ENCODE measurements at regions not wholly inside any gene's neighbourhood (a gene's known extent, or its start where the extent isn't known, plus 50 kb on each side); places are given as distances from the start of the nearest gene placed in this dataset.

DNA sequence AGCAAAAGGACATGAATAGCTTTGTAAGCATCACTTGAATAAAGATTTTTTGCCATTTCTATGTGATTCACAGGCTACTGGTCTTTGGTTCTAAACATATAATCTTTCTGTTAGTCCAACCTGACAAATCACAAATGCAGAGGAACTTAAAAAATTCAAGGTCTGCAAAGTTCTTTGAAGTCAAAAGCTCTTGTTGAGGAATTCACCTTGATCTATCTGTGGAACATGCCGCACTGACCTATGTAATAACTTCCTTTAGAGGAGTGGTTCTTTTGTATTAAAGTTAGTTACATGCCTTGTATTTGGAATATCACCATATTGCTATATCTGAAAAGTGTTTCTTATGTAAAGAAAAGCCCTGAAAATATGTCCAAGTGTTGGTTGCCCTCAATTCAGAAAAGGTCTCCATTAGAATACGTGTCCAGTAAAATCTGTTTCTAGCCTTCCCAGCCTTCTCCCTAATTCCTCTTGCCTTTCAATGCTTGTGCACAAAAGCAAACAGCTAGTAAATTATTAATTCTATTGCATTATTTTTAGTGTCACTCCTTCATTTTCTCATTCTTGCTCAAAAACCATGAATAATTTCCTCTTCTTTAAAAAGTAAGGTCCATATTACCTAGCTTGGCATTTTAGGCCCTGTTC, 1192.8 kb downstream of the FLRT2 start:
- TF ChIP-seq, protein P1, sequence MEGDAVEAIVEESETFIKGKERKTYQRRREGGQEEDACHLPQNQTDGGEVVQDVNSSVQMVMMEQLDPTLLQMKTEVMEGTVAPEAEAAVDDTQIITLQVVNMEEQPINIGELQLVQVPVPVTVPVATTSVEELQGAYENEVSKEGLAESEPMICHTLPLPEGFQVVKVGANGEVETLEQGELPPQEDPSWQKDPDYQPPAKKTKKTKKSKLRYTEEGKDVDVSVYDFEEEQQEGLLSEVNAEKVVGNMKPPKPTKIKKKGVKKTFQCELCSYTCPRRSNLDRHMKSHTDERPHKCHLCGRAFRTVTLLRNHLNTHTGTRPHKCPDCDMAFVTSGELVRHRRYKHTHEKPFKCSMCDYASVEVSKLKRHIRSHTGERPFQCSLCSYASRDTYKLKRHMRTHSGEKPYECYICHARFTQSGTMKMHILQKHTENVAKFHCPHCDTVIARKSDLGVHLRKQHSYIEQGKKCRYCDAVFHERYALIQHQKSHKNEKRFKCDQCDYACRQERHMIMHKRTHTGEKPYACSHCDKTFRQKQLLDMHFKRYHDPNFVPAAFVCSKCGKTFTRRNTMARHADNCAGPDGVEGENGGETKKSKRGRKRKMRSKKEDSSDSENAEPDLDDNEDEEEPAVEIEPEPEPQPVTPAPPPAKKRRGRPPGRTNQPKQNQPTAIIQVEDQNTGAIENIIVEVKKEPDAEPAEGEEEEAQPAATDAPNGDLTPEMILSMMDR (IDR thresholded peaks at IDR 0.05) = no peak
- no peak for TF ChIP-seq EP300 (IDR thresholded peaks at IDR 0.05)
